Activated CD4-positive, alpha-beta memory T cell treated with anti-CD3 and anti-CD28 coated beads, Interleukin-2, amount 10 ng/mL, durations not matched to agents 7 days and 5 days (primary cell): ENCODE measurements at regions not wholly inside any gene's neighbourhood (a gene's known extent, or its start where the extent isn't known, plus 50 kb on each side); places are given as distances from the start of the nearest gene placed in this dataset.
A peak's percentile ranks its signal among the peaks of the same experiment; 100 is the strongest.

Experiments
- CTCF ChIA-PET: fragments of 350-600 bp; sonication (Branson Sonifier 250); formaldehyde crosslinking; loops from one replicate; lab custom pipeline; 2021; ENCODE audit warnings: antibody characterized with exemption, inconsistent platforms; lab: Charles Lee
- POLR2A ChIA-PET: fragments of 350-600 bp; sonication (Branson Sonifier 250); formaldehyde crosslinking; loops from one replicate; lab custom pipeline; 2021; ENCODE audit warnings: antibody characterized with exemption; lab: Charles Lee
- DNase-seq: peaks from one replicate; pipeline ENCODE4 v3.0.0-alpha.2; 2020
- H3K27ac Mint-ChIP-seq: one replicate; pipeline ENCODE4 v1.8.0; 2021; ENCODE audit warnings: mild to moderate bottlenecking, mixed read lengths
- H3K27me3 Mint-ChIP-seq: one replicate; pipeline ENCODE4 v1.8.0; 2021; ENCODE audit warnings: mixed read lengths
- H3K36me3 Mint-ChIP-seq: one replicate; pipeline ENCODE4 v1.8.0; 2021; ENCODE audit warnings: low read depth, mixed read lengths
- H3K4me1 Mint-ChIP-seq: one replicate; pipeline ENCODE4 v1.8.0; 2021; ENCODE audit warnings: mixed read lengths
- H3K4me3 Mint-ChIP-seq: one replicate; pipeline ENCODE4 v1.8.0; 2021; ENCODE audit warnings: mild to moderate bottlenecking, mixed read lengths
- H3K9me3 Mint-ChIP-seq: one replicate; pipeline ENCODE4 v1.8.0; 2021; ENCODE audit warnings: mixed read lengths

DNA sequence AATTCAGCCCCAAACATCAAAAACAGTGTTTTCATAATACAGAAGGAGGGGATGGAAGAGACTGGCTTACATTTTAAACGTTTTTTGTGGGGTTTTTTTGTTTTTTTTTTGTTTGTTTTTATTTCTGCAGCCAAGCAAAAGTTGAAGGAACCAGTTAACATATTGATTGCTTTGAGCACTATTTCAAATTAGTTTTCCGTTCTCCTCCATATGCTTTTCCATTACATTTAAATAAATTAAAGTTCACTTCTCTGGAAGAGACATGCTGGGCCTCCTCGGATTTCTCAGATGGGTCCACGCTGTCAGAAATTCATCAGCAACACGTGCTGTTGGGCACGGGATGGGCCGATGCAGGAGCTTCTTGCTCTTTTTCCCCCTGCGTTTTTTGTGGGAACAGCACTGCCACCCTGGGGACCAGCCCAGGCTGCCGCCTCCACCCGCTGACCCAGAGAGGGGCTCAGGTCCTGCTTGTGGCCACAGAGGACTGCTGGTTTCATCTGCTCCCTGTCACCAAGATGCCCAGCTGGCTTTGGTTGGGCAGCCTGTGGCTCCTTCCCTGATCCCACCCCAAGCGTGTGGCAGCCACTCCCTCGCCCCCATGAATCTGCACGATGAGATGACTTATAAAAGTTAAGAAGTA, 67.7 kb upstream of the CHST15 start:
- POLR2A ChIA-PET = no interaction called here

DNA sequence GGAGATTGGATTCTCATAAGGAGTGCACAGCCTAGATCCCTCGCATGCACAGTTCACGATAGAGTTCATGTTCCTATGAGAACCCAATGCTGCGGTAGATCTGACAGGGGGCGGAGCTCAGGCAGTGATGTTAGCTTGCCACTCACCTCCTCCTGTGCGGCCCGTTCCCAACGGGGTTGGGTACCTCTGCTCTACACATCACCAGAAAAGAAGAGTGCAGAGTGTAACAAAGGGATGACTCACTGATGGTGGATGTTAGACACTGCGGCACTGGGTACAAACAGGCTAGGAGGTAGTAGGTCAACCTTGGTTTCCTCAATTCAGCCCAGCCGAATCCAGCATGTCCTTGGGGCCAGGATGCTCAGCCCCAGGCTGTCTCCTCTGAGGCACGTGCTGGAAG, 66.8 kb upstream of the CHST15 start:
- H3K4me3 Mint-ChIP-seq = no peak overlapping the region
- ChIA-PET POLR2A (no interaction called here), CTCF (no interaction called here)
- peaks cover 3% of the 10 kb centered on the region for H3K4me1 Mint-ChIP-seq
- H3K9me3 Mint-ChIP-seq = no peaks in the 10 kb centered on the region
- DNase-seq = no peak
- H3K27me3 Mint-ChIP-seq = peaks cover 13% of the 10 kb centered on the region
- peaks cover 3% of the 10 kb centered on the region for H3K36me3 Mint-ChIP-seq
- H3K27ac Mint-ChIP-seq = no peak overlapping the region

More for the DNA sequence above, 67.7 kb upstream of the CHST15 start:
- Mint-ChIP-seq H3K27ac (no peak overlapping the region), H3K36me3 (no peaks in the 10 kb centered on the region), H3K4me3 (no peak overlapping the region), H3K9me3 (no peaks in the 10 kb centered on the region), H3K27me3 (peaks cover 14% of the 10 kb centered on the region), H3K4me1 (no peaks in the 10 kb centered on the region)
- no peak for DNase-seq
- CTCF ChIA-PET = no interaction called here

DNA sequence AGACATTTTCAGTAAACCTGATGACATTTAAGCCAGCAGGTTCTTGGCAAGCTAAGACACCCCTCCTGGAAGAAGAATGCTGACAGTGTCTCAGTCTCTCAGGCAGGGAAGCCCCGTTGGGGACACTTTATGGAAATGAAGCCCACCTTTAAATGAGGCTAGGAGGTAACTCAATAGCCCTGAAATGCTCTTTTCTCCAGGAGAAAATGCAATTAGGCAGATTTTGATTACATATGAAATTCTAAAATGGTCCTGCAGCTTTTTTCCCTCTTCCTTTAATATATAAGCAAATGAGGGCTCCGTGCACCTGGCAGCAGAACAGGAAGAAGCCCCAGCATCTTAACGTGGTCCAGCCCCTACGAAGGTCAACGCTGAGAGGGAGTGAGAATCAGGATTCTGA, 65.8 kb upstream of the CHST15 start:
- Mint-ChIP-seq H3K9me3 (no peaks in the 10 kb centered on the region), H3K4me3 (no peak overlapping the region), H3K4me1 (peaks cover 3% of the 10 kb centered on the region), H3K36me3 (peaks cover 3% of the 10 kb centered on the region), H3K27ac (no peak overlapping the region), H3K27me3 (peaks cover 8% of the 10 kb centered on the region)
- ChIA-PET CTCF (no interaction called here), POLR2A (no interaction called here)
- no peak for DNase-seq

DNA sequence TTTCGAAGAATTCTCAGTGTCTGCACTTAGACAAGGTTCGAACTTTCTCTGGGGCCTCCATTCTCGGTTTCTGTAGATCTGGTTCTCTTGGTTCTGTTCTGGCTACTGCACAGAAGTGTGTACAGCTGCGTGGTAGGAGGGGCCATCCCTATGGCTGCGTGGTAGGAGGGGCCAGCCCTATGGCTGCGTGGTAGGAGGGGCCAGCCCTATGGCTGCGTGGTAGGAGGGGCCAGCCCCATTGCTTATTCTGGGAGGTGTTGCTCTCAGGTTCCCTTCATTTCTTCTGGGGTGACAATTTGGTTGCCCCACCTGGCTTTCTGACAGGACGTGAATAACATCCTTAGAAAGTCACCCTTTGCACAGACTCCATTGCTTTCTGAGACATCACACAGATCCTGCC, 65.2 kb upstream of the CHST15 start:
- Mint-ChIP-seq H3K4me3 (no peak overlapping the region), H3K36me3 (peaks cover 3% of the 10 kb centered on the region), H3K9me3 (no peaks in the 10 kb centered on the region), H3K27ac (no peak overlapping the region), H3K4me1 (peaks cover 3% of the 10 kb centered on the region), H3K27me3 (peaks cover 8% of the 10 kb centered on the region)
- ChIA-PET CTCF (no interaction called here), POLR2A (no interaction called here)
- DNase-seq = no peak

DNA sequence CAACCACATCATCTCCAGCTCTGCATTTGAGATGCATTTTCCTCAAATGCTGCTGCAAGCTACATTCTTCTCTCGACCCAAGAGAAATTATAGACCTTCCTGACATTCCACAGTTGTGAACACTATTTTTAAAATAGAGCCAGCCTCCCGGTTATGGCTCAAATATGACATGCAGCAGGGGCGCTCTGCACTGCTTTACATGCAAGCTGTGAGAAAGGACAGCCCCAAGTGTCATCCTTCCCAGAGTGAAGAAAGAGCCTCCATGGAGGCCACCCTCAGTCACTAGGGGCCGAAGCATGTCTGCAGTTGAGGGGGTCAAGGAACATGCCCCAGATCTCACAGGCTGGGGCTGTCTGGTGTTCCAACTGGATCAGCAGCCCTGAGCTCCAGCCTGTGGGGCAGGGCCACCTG, 63.9 kb upstream of the CHST15 start:
- no peaks in the 10 kb centered on the region for H3K9me3 Mint-ChIP-seq
- ChIA-PET CTCF (no interaction called here), POLR2A (no interaction called here)
- no peak overlapping the region for H3K4me3 Mint-ChIP-seq
- H3K27me3 Mint-ChIP-seq = peaks cover 8% of the 10 kb centered on the region
- H3K4me1 Mint-ChIP-seq = peaks cover 3% of the 10 kb centered on the region
- H3K36me3 Mint-ChIP-seq = peaks cover 3% of the 10 kb centered on the region
- no peak for DNase-seq
- H3K27ac Mint-ChIP-seq = no peak overlapping the region

DNA sequence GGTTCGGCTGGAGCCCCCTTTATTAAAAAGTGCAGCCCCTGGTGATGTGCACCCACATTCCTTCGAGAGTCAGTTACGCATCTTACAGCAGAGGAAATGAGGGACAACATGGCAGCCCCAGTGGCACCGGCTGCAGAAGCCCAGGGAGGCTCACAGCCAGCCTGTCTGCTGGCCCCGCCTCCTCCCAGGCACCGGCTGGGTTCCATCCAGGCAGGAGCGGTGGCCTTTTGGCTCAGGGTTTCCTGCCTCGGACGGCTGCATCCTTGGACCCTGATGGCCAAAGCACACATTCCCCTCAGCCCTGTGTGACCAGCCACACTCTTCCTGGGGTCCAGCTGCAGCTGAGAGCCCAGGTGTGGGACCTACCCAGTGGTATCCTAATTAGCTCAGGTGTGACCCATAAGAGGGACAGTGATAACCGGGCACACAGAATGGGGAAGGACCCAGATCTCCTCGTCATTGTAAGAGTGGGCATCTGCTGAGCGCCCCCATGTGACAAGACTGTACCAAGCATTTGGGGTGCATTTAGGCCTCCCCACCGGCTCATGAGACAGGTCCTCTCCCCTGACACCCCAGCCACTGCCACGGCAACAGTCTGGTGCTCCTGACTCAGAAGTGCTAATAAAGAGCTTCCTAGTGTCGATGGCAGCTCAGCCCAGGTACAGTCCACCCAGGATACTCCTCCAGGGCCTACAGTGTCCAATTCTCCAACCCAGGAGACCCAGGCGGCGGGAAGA, 63.3 kb upstream of the CHST15 start:
- ChIA-PET CTCF (no interaction called here), POLR2A (no interaction called here)
- Mint-ChIP-seq H3K27me3 (peaks cover 8% of the 10 kb centered on the region), H3K9me3 (no peaks in the 10 kb centered on the region), H3K27ac (no peak overlapping the region), H3K4me1 (peaks cover 3% of the 10 kb centered on the region), H3K4me3 (no peak overlapping the region), H3K36me3 (peaks cover 3% of the 10 kb centered on the region)
- no peak for DNase-seq

DNA sequence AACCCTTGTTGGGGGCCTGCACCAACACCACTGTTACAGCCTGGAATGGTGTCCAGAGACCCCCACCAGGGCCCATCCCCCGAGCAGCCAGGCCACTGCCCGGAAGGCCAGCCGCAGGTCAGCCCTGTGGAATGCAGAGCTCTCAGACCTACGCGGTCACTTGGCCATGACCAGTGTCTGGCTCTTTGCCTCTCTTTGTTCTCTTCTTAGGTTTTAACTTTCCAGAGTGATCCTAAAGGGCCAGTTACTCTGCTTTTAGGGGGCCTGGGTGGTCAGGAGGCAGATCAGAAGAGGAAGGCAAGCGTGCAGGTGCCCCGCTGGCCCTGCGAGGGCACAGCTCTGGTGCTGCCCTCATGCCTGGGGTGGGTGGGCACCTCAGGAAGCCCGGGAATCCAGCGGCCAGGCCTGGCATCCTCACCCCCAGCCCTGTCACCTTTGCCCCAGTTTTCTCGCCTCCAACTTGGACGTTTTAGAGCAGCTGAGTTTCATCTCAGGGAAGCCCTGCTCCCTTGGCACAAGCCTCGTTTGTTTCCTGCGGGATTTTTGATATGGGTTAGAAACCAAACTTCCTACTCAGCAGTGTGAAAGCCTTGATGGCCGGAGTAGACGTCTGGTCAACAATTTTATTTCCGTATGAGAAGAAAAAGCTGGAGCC, 62.5 kb upstream of the CHST15 start:
- Mint-ChIP-seq H3K27ac (no peak overlapping the region), H3K9me3 (no peaks in the 10 kb centered on the region), H3K4me1 (peaks cover 3% of the 10 kb centered on the region), H3K27me3 (peaks cover 11% of the 10 kb centered on the region), H3K36me3 (peaks cover 3% of the 10 kb centered on the region), H3K4me3 (no peak overlapping the region)
- ChIA-PET POLR2A (no interaction called here), CTCF (no interaction called here)
- DNase-seq = no peak

DNA sequence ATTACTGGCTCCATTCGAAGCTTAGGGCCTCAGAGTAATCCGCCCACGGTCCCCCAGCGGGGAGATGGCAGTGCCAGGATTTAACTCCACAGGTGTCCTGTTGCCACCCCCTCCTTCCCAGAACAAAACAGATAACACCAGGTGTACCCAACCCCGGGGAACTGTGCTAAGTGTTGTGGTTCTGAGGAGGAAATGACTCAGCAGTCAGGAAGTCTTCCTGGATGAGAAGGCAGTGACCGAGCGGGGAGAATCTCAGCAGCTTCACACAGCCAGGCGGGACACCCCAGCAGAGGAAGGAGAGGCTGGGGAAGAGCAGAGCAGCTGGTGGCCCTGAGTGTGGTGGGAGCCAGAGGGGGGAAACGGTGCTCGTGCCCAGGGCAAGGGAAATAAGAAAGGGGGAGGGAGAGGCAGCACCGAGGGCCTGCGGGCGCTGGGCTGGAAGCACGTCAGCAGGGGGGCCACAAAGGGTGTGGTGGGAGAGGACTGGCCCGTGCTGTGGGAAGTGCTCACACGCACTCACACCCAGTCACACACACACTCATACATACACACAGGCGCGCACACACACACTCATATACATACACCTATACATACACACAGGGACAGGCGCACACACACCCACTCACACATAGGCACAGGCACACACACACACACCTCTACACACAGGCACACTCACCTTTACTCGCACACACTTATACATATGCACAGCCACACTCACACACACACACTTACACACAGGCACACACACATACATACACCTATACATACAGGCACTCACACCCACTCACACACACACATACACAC, 59.8 kb upstream of the CHST15 start:
- H3K27me3 Mint-ChIP-seq = peaks cover 12% of the 10 kb centered on the region
- no peaks in the 10 kb centered on the region for H3K9me3 Mint-ChIP-seq
- no peak overlapping the region for H3K4me3 Mint-ChIP-seq
- ChIA-PET POLR2A (no interaction called here), CTCF (no interaction called here)
- peaks cover 3% of the 10 kb centered on the region for H3K36me3 Mint-ChIP-seq
- peak; percentile 49 for DNase-seq
- H3K27ac Mint-ChIP-seq = no peak overlapping the region
- H3K4me1 Mint-ChIP-seq = peaks cover 6% of the 10 kb centered on the region

DNA sequence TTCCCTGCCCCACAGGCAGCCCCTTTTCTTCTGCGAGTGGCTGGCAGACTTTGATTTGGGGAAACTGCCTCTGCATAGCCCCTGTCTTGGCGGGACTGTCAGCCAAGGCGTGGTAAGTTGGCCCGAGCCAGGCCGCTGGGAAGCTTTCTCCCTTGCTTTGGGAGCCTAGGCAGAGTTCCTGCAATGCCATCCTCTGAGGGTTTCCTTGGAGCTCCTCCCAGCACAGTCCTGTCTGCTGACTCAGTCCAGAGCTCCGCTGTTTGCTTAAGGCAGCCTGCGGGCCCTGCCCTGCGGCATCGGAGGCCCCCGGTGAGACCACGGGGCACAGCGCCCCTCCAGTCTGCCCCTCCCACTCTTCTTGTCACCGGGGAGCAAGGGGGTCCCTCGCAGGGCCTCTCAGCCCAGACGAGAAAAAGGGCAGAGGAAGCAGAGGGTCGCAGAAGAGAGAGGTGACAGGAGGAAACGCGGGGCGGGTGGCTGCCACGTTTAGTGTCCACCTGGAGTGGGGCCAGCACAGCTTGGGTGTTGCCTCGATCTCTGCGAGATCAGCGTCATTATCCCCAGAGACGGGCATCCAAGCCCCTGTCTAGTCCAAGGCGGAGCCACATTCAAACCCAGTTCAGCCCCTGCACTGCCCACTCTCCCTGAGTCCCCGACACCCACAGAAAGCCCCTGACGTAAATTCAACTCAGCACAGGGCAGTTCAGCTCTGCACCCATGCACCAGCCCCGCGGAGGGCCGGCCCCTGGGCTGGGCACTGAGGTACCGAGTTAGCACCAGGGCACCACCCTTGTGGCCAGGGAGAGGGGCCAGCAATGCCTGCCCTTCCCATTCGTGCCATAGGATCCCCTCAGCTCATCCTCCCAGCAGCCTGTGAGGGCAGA, 59.0 kb upstream of the CHST15 start:
- ChIA-PET CTCF (no interaction called here), POLR2A (no interaction called here)
- Mint-ChIP-seq H3K4me3 (no peak overlapping the region), H3K4me1 (peaks cover 7% of the 10 kb centered on the region), H3K36me3 (peaks cover 3% of the 10 kb centered on the region), H3K27me3 (peaks cover 9% of the 10 kb centered on the region), H3K9me3 (no peaks in the 10 kb centered on the region), H3K27ac (no peak overlapping the region)
- DNase-seq = no peak

DNA sequence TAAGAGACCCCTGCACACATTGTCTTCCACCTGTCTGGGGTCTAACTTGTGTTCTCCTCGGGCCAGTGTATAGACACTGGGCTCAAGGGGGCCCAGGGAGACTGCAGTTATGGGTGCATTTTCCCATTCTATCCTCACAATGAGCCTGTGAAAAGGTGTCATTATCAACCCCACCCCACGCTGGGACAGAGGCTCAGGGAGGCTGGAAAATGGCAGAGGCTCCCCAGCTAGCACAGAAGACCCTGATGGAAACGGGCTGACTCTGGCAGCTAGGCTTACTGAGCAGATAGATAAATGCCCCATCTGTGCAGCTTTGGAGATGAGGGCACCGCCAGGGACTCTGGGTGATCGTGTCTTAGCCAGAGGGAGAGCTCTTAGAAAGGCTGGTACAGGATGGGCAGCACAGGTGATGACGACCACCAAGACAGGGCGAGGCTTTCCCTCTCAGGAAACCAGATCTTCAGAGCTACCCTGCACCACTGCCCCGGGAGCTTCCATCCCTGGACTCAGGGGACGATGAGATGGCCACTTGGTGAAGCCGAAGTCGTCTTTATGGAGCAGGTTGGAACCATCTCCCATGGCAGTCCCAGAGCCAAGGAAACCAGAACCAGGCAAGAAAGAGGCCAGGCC, 58.2 kb upstream of the CHST15 start:
- ChIA-PET CTCF (no interaction called here), POLR2A (no interaction called here)
- H3K4me1 Mint-ChIP-seq = peaks cover 7% of the 10 kb centered on the region
- H3K27me3 Mint-ChIP-seq = peaks cover 9% of the 10 kb centered on the region
- H3K27ac Mint-ChIP-seq = no peak overlapping the region
- no peaks in the 10 kb centered on the region for H3K9me3 Mint-ChIP-seq
- H3K36me3 Mint-ChIP-seq = peaks cover 3% of the 10 kb centered on the region
- DNase-seq = no peak
- H3K4me3 Mint-ChIP-seq = no peak overlapping the region

DNA sequence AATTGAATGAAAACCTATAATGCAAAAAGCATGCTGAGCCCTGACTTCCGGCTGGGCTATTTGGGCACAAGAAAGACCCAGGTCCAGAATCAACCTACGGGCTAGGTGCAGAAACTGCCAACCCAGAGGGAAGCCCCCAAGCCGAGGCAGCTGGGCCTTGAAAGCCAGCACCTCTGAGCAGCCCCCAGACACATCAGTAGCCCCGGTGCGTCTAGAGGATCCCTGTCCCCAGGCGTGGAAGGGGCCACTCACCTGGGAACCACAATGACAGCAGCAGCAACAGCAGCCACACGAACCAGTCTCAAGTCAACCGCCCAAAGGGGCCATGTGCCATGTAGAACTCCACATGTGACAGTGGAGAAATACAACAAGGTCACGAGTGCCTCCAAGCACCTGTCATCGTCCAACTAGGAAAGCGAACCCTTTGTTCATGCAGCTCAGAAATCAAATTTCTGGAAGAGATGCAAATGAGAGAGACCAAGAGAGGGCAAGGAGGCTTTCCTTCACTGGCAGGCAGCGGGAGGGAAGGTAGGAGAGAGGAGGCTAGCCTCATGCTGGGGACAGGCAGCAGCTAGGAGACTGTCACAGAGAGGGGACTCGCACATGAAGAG, 57.5 kb upstream of the CHST15 start:
- Mint-ChIP-seq H3K4me1 (peaks cover 7% of the 10 kb centered on the region), H3K27ac (no peak overlapping the region), H3K27me3 (peaks cover 9% of the 10 kb centered on the region), H3K4me3 (no peak overlapping the region), H3K36me3 (peaks cover 3% of the 10 kb centered on the region), H3K9me3 (no peaks in the 10 kb centered on the region)
- CTCF ChIA-PET = no interaction called here
- DNase-seq = no peak
- POLR2A ChIA-PET = no interaction called here
